MM.1S (cell line): ENCODE measurements at regions not wholly inside any gene's neighbourhood (a gene's known extent, or its start where the extent isn't known, plus 50 kb on each side); places are given as distances from the start of the nearest gene placed in this dataset.

Experiments
- DNase-seq: peaks from one replicate; pipeline ENCODE4 v3.0.0-alpha.2; 2015
- H2AFZ ChIP-seq: fragments of 300-600 bp; sonication (generic); 2 replicates; pipeline ENCODE4 v1.6.0; 2016; ENCODE audit warnings: antibody characterized with exemption, low read length
- H3F3A ChIP-seq: fragments of 300-600 bp; sonication (generic); 2 replicates; pipeline ENCODE4 v1.6.1; 2016; ENCODE audit warnings: mild to moderate bottlenecking, antibody characterized with exemption, low read length, moderate library complexity, mixed read lengths; ENCODE audit not compliant: insufficient read depth
- H3K27ac ChIP-seq: fragments of 300-600 bp; sonication (generic); 2 replicates; pipeline ENCODE4 v1.5.1; 2016; ENCODE audit warnings: mild to moderate bottlenecking, low read length
- H3K27me3 ChIP-seq: fragments of 300-600 bp; sonication (generic); replicated peaks from 2 replicates; pipeline ENCODE4 v1.6.0; 2016; ENCODE audit warnings: low read length; ENCODE audit not compliant: insufficient read depth
- H3K36me3 ChIP-seq: fragments of 300-600 bp; sonication (generic); replicated peaks from 2 replicates; pipeline ENCODE4 v1.6.1; 2016; ENCODE audit warnings: mild to moderate bottlenecking, low read length, mixed read lengths; ENCODE audit not compliant: insufficient read depth
- H3K4me1 ChIP-seq: fragments of 300-600 bp; sonication (generic); 2 replicates; pipeline ENCODE4 v1.6.1; 2016; ENCODE audit warnings: low read length, mixed read lengths
- H3K4me2 ChIP-seq: fragments of 300-600 bp; sonication (generic); 2 replicates; pipeline ENCODE4 v1.6.0; 2016; ENCODE audit warnings: low read depth, low read length
- H3K4me3 ChIP-seq: fragments of 300-600 bp; sonication (generic); 2 replicates; pipeline ENCODE4 v1.5.1; 2016; ENCODE audit warnings: low read length, mixed read lengths
- H3K79me2 ChIP-seq: fragments of 300-600 bp; sonication (generic); 2 replicates; pipeline ENCODE4 v1.6.1; 2016; ENCODE audit warnings: mixed run types, low read length, mixed read lengths
- H3K9ac ChIP-seq: fragments of 300-600 bp; sonication (generic); 2 replicates; pipeline ENCODE4 v1.6.1; 2016; ENCODE audit warnings: low read length, mixed read lengths
- H3K9me2 ChIP-seq: fragments of 300-600 bp; sonication (generic); replicated peaks from 2 replicates; pipeline ENCODE4 v1.6.1; 2016; ENCODE audit warnings: mild to moderate bottlenecking, low read length, mixed read lengths; ENCODE audit not compliant: insufficient read depth
- H3K9me3 ChIP-seq: fragments of 300-600 bp; sonication (generic); replicated peaks from 2 replicates; pipeline ENCODE4 v1.6.1; 2016; ENCODE audit warnings: mild to moderate bottlenecking, low read length, mixed read lengths; ENCODE audit not compliant: insufficient read depth
- H4K20me1 ChIP-seq: fragments of 300-600 bp; sonication (generic); 2 replicates; pipeline ENCODE4 v1.6.1; 2016; ENCODE audit warnings: mild to moderate bottlenecking, low read length, moderate library complexity, mixed read lengths; ENCODE audit not compliant: insufficient read depth
- EZH2 ChIP-seq: fragments of 300-600 bp; sonication (generic); optimal IDR thresholded peaks from 2 replicates; pipeline ENCODE3; 2017; ENCODE audit warnings: low read depth, mild to moderate bottlenecking, antibody characterized with exemption, low read length, mixed read lengths
- EZH2phosphoT487 ChIP-seq: fragments of 300-600 bp; sonication (generic); IDR thresholded peaks from 2 replicates; pipeline ENCODE4 v1.6.1; 2018; ENCODE audit warnings: antibody characterized with exemption, low read length
- TF ChIP-seq, protein P1 (sequence below): fragments of 300-600 bp; sonication (generic); IDR thresholded peaks from 2 replicates; pipeline ENCODE4 v1.5.1; 2016; ENCODE audit warnings: antibody characterized with exemption, low read length, mixed read lengths

GRCh38 chr1:34286511-34286910 lies 109.8 kb downstream of the C1orf94 start:
- Histone ChIP-seq H4K20me1 (no peaks in the 10 kb centered on the region), H3K4me3 (no peak overlapping the region), H3K27me3 (peaks cover 23% of the 10 kb centered on the region), H3K9ac (no peak overlapping the region), H3K4me1 (no peaks in the 10 kb centered on the region), H3K9me3 (no peaks in the 10 kb centered on the region), H2AFZ (no peak overlapping the region), H3K4me2 (no peak overlapping the region), H3K9me2 (no peaks in the 10 kb centered on the region), H3F3A (no peaks in the 10 kb centered on the region), H3K27ac (no peak overlapping the region), H3K36me3 (no peaks in the 10 kb centered on the region), H3K79me2 (no peaks in the 10 kb centered on the region)
- DNase-seq, result no peak
- TF ChIP-seq, protein P1, sequence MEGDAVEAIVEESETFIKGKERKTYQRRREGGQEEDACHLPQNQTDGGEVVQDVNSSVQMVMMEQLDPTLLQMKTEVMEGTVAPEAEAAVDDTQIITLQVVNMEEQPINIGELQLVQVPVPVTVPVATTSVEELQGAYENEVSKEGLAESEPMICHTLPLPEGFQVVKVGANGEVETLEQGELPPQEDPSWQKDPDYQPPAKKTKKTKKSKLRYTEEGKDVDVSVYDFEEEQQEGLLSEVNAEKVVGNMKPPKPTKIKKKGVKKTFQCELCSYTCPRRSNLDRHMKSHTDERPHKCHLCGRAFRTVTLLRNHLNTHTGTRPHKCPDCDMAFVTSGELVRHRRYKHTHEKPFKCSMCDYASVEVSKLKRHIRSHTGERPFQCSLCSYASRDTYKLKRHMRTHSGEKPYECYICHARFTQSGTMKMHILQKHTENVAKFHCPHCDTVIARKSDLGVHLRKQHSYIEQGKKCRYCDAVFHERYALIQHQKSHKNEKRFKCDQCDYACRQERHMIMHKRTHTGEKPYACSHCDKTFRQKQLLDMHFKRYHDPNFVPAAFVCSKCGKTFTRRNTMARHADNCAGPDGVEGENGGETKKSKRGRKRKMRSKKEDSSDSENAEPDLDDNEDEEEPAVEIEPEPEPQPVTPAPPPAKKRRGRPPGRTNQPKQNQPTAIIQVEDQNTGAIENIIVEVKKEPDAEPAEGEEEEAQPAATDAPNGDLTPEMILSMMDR, result no peak
- TF ChIP-seq EZH2 (no peak), EZH2phosphoT487 (no peak)

GRCh38 chr1:34290831-34291230 lies 114.1 kb downstream of the C1orf94 start:
- Histone ChIP-seq H3K9me3 (no peaks in the 10 kb centered on the region), H3K4me2 (no peak overlapping the region), H3K4me3 (no peak overlapping the region), H3K27ac (no peak overlapping the region), H4K20me1 (no peaks in the 10 kb centered on the region), H3K79me2 (no peaks in the 10 kb centered on the region), H3F3A (no peaks in the 10 kb centered on the region), H3K36me3 (no peaks in the 10 kb centered on the region), H3K27me3 (peaks cover 39% of the 10 kb centered on the region), H3K9ac (no peak overlapping the region), H3K9me2 (no peaks in the 10 kb centered on the region), H2AFZ (no peak overlapping the region), H3K4me1 (no peaks in the 10 kb centered on the region)
- no peak for DNase-seq
- no peak for TF ChIP-seq EZH2
- TF ChIP-seq EZH2phosphoT487, result no peak
- TF ChIP-seq, protein P1, result no peak

DNA sequence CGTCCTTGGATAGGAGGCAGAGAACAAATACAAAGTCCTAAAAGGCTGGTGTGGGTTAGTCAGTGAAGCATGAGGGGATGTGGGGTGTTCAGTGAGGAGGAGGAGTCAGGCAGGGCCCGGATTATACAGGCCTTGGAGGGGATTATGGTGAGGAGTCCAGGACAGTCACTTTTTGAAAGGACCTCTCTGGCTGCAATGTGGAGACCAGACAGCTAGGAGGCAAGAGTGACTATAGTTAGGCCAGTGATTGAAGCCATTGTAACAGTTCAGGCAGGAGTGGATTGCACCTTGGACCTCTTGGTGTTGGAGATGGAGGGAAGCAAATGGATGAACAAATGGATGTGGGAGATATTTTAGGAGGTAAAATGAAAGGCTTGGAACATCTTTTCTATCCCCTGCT lies 115.8 kb downstream of the C1orf94 start:
- H3F3A ChIP-seq, result no peaks in the 10 kb centered on the region
- H3K9ac ChIP-seq, result no peak overlapping the region
- DNase-seq, result no peak
- peaks cover 43% of the 10 kb centered on the region for H3K27me3 ChIP-seq
- no peak for TF ChIP-seq EZH2phosphoT487
- no peak for TF ChIP-seq EZH2
- TF ChIP-seq, protein P1, result no peak
- H3K36me3 ChIP-seq, result no peaks in the 10 kb centered on the region
- no peaks in the 10 kb centered on the region for H3K9me2 ChIP-seq
- H4K20me1 ChIP-seq, result no peaks in the 10 kb centered on the region
- H3K4me1 ChIP-seq, result no peaks in the 10 kb centered on the region
- H3K4me3 ChIP-seq, result no peak overlapping the region
- H3K27ac ChIP-seq, result no peak overlapping the region
- no peak overlapping the region for H3K4me2 ChIP-seq
- no peaks in the 10 kb centered on the region for H3K9me3 ChIP-seq
- no peak overlapping the region for H2AFZ ChIP-seq
- H3K79me2 ChIP-seq, result no peaks in the 10 kb centered on the region
